GM21786 (cell line): ENCODE measurements at regions not wholly inside any gene's neighbourhood (a gene's known extent, or its start where the extent isn't known, plus 50 kb on each side); places are given as distances from the start of the nearest gene placed in this dataset.
"Not testable (repeated sequence)": the region's sequence is repeated elsewhere in the genome, so short reads cannot be mapped to it uniquely, and the experiment has no call there.

ENCODE experiments used
- ATAC-seq: cut with Tn5 transposase; IDR thresholded peaks from one replicate; pipeline ENCODE4 v1.9.1; 2021; ENCODE audit not compliant: unreplicated experiment

DNA sequence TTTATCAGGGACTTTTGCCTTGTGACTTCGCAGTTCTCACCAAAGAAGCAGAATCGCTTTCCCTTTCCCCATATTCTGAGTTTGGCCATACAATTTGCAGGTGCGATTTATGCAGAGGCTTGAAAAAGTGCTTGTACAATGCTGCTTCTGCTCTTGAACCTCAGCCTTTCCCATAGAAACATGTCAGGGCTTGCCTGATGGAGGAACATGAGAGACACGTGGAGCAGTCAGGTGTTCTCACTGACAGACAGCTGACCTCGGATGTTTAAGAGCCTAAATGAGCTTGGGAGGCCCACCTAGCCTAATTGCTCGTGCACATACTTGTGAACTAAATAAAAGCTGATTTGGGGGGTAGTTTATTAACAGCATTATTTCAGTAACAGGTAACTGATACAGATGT is 290.0 kb downstream of the S1PR1 start:
- ATAC-seq: no peak

DNA sequence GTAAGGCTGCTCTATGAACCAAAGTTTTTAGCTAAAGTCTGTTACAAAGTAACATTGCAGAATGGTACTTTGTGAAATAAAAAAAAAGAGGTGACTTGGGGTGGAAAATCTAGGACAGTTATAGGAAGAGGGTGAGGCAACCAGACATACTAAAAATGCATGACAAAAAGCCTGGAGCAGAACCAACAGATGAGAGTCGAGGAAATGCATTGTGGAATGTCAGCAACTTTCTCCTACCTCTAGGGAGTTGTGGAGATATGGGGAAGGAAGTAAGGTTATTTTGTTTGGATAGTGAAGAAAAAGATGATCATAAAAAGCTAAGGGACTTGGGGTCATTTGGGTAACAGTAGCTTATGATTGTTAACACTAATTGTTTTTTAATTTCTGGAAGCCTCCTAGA is 295.6 kb downstream of the S1PR1 start:
- no peak for ATAC-seq

DNA sequence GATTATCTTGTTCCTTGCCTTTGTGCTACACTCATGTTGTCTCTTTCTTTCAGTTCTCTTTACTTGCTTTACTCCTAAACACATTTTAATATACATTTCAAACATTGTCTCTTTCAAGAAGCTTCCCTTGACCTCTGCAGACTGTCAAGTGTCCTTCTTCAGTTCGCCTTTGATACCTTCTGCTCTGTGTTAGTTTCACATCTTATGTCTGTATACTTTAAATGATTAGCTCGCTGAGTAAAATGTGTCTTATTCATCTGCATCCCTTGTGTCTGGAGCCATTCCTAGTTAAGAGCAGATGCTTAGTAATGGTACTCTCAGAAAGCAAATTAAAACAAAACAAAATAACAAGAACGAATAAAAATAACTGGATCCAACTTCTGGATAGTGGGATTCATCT is 303.3 kb downstream of the S1PR1 start:
- ATAC-seq: no peak

DNA sequence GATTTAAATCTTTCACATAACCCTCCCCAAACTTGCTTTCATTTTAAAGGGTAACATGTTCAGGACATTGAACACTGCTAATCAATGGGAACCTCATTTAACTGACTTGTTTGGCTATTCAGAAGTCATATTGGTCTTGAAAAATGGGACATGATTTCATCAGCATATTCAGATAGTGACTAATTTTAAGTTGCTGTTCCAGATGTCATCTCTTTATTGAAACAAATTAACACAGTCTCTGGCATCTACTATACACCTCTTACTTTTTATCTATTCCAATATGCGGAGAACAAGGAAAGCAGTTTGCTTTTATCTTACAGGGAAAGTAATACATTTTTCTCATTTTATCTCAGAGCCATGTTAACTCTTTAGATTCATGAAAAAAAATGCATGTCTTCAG is 310.1 kb downstream of the S1PR1 start:
- no peak for ATAC-seq

DNA sequence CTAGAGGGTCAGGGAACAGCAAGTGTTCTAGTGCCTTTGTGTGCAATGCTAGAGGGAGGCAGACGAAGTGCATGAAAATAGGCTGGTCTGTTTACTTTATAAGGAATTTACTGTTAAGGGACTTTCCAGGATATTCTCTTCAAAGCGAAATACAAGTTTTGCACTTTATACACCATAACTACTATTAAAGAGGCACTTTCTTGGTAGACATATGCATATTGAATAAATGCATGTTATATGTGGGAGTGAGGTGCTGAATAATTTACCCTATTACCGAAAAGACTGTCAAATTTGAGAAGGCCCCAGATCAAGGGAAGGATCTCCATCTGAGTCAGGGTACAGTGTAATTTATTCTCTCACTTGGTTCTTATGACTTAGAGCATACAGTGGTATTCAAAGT is 310.5 kb downstream of the S1PR1 start:
- no peak for ATAC-seq

DNA sequence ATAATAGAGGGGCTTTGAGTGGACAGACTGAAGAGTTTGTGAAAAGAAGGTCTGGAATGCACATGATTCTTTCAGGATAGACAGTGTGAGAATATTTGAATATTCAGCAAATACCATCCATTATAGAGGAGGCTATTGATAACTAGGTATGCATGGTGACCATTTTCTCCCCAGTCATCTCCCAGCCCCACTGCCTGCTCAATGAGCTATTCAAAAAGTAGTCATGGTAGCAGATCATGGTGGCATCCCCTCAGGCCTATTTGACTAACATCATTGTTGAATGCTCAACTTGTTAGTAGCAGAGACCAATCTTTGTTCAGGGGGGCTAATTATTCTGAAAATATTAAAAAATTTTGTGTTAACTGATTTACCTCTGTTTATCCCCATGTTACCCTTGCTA is 311.6 kb downstream of the S1PR1 start:
- no peak for ATAC-seq

DNA sequence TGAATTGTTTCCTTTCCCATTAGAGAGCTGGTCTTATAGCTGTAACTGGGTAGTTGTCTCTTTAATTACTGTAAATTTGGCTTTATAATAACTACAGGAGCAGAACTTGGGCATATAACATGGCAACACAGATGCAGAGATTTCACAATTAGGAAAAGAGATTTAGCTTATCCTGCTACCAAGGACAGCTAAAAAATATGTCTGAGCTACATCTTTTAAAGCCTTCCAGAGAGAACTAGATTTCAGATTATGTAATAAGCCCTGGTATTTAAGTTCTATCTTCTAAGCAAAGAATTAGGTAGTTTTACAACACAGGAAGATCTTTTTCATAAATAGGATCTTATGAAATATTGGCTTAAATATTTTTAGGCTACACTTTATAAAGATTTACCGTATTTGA is 313.8 kb downstream of the S1PR1 start:
- no peak for ATAC-seq

DNA sequence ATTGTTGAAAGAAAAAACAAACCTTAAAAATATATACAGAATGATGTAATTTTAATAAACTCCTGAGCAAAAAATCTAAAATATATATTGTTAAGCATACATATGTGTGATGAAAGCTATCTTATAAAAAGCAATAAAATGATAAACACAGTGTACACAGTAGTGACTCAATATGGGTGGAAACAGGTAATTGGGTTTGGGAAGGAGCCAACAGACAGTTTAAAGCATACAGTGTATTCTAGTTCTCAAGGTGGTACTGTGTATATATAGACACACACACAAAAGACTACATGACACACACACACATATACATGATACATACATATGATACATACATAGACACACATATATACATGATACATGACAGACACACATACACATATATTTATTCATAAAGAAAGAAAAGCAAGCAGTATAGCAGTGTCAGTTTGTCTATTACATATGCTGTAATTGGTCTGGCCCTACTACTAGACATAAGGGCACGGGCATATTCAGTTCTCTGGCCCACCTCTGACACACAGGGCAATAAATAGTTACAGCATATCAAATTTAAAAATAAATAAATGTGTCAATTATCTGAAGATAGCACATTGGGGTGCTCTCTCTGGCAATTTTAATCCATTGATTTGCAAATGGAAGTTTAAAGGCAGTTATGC is 330.2 kb downstream of the S1PR1 start:
- ATAC-seq: no peak

DNA sequence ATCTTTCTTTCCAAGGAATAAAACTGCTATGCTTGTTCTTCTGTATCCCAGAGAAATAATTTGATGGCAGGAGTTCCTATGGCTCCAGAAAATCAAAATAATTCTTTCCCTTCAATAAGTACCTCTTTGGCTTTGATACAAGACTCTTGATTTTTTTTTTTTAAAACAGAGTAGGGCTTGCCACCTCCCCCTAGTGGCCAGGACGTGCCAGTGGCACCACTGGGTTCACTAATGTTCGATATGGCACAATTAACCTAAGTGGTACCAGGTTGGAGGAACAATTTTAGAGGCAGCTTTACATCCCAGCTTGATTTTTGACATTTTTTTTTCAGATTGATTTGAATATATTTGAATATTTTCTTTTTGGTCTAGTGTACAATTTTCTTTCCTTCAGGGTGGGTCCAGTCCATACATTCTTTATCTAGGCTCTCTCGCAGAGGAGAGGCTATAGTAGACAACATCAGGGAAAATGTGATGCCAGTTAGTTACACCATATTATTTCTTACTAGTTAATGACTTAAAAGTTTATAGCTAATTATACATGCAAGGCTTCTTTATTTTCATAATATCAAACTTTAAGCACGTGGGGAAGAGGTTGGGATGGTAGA is 330.9 kb downstream of the S1PR1 start:
- ATAC-seq: peak; percentile 95

DNA sequence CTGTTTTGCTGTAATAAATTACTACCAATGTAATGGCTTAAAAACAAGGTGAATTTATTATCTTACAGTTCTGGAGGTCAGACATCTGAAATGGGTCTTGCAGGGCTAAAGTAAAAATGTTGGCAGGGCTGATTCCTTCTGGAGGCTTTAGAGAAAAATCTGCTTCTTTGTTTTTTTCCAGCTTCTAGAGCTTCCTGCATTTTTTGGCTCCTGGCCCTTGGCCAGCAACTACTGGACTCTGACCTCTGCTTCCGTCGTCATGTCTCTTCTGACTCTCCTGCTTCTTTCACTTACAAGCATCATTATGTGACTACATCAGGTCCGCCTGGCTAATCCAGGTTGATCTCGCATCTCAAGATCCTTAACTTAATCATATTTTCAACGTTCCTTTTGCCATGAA is 350.9 kb downstream of the S1PR1 start:
- no peak for ATAC-seq

DNA sequence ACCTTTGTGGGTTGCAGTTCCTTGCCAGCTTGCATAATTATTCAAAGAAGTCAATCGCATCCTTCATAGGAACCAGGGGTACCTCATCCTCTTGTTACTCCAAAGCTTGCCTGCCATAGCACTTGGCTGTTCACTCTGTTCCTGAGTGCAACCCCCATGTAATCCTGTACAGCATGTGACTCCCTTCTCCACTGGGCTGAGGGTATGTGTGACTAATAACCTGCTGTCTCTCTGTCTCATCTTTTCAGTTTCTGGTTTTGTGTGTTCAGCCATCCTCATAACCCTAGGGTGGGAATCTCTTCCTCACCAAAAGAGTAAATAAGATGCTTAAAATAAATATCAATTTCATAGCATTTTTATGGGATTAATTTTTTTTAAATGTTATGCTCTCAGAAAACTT is 351.9 kb downstream of the S1PR1 start:
- no peak for ATAC-seq

DNA sequence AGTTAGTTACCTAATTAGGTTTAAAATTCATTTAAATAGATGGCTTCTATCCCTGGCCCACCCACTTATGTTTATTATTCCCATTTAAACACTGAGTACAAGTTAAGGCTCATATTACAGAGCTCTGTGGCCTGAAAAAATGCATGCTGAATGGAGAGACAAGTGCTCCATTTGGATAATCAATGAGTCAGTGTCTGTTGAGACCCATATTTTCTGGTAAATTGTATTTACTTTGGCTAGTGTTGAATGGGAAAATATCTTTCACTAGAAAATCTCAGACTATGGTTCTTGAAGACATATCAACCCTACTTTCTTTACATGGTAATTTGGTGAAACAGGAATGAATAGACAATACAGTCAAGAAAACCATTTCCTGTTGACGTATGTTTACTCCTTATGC is 356.0 kb downstream of the S1PR1 start:
- ATAC-seq: no peak

DNA sequence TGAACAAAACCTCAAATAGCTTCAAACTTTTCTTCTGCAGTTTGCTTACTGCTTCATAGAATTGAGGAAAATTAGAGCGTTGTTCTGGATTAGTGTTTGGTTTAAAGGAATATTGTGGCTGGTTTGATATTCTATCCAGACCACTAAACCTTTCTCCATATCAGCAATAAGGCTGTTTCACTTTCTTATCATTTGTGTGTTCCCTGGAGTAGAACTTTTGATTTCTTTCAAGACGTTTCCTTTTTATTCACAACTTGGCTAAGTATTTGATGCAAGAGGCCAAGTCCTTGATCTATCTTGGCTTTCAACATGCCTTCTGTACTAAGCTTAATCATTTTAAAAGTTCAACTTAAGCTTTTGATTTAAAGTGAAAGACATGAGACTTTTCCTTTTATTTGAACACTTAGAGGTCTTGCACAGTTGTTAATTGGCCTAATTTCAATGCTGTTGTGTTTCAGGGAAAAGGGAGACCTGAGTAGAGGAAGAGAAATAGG is 359.1 kb downstream of the S1PR1 start:
- ATAC-seq: no peak

DNA sequence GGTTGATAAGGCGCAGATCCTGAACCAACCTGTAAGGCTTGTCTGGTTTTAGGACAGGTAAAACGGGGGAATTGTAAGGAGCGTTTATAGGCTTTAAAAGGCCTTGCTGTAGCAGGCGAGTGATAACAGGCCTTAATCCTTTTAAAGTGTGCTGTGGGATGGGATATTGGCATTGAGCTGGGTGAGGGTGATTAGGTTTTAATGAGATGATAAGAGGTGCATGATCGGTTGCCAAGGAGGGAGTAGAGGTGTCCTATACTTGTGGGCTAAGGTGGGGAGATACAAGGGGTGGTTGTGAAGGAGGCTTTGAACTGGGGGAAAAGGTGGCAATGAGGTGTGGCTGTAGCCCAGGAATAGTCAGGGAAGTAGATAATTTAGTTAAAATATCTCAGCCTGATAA is 363.8 kb downstream of the S1PR1 start:
- not testable (repeated sequence) for ATAC-seq

DNA sequence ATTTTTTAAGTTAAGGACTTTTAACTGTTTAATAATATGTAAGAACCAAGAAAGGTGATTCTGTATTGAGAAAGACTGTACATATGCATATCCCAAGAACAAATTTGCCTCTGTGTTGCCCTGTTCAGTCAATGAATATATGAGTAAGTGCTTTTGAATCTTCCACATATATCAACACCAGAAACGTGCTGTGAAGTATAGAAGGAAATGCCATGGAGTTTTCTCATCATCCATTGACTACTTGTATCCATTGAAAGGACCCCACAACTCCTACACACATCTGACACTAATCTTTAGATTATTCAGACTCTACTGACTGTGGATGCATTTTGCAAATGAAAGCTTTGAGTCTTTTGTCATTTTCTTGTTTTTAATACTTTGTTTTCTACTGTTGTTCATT is 366.9 kb downstream of the S1PR1 start:
- ATAC-seq: no peak

DNA sequence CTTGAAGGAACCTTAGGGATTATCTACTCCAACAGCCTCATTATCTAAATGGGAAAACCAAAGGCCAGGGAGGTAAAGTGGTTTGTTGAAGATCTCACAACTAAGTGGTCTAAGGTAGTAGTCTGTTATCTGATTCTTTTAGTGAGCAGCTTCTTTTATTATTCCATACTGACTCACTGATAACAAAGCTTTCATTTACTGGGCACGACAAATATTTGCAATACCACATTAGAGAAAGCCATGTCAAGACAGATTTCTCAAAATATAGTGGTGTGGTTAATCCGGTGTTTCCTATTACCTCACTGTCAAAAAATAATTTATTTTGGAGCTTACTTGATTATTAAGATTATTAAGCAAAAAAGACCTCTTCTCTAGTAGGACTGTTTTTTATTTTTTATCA is 369.1 kb downstream of the S1PR1 start:
- ATAC-seq: no peak

DNA sequence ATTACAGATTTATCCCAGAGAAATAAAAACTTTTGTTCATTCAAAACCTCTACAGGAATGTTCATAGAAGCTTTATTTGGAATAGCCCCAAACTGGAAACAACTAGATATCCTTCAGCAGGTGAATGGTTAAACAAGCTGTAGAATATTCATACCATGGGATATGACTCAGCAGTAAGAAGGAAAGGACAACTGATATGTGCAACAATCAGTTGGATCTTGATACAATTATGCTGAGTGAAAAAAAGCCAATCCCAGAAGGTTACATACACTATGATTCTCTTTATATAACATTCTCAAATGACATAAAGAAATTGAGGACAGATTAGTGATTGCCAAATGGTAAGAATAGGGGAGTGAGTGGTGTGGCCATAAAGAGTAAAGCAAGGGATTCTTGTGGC is 376.7 kb downstream of the S1PR1 start:
- ATAC-seq: no peak

DNA sequence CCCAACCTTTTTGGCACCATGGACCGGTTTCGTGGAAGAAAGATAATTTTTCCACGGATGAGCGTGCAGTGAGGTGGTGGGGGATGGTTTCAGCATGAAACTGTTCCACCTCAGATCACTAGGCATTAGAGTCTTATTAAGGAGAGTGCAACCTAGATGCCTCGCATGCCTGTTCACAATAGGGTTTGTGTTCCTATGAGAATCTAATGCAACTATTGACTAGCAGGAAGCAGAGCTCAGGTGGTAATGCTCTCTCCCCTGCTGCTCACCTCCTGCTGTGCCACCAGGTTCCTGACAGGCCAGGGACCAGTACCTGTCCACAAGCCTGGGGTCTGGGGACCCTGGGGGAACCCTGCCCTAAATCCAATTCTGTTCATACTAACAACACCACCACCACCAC is 377.8 kb downstream of the OLFM3 start:
- ATAC-seq: no peak

DNA sequence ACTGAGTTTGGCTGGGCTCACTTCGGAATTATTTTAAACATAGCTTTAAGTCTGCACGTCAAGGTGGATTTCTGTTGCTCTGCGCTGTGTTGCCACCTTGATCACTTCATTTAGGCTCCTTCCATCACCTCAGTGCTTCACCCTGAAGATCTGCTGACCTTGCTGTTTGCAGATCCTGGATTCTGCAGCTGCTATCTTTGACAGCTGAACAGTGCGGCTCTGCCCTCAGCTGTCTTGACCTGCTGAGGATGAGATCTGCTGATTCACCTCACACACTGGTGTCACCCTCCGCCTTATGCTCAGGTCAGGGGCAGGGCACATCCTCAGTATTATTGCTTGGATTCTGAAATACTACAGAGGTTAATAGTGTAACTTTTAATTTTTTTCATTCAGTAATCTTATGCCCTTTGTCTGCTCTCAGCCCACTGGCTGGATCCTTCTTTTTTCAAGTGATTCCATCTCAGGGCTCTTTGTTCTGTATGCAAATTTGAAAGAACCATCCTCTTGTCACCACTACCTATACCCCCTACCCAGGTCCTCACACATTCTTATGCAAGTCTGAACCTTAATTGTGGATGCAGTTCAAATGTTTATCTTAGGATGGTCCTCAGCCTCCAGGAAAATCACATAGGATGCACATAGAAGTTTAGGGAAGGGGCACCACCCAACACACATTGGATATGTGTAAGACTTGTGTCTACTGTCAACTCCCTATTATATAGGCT is 364.0 kb downstream of the OLFM3 start:
- no peak for ATAC-seq

DNA sequence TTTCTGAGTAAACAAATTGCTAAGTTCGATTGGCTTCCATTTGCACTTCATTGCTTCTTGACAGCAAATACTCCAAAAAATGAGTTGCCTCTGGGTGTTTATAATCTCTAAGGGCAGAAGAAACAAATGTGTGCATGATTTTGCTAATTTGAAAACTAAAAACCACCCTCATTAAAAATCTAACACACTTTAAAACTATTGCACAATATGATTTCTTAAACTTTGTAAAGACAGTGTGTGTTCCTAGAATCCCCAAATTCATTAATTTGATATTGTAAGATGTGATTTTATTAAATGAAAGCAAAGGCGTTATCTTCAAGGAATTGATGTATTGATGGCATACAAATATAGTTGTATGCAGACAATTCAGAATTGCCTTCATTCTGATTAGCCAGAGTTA is 350.9 kb downstream of the OLFM3 start:
- no peak for ATAC-seq

DNA sequence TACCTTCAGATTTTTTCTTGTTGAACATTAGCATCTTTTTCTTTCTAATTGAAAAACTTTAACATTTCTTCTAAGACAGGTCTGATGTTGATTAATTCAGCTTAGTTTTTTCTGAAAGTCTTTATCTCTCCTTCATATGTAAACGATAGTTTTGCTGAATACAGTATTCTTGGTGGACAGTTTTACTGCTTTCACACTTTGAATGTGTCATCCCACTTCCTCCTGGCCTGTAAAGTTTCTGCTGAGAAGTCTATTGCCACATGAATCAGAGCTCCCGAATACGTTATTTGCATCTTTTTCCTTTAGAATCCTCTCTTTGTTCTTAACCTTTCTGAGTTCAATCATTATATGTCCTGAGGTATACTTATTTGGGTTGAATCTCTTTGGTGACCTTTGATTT is 344.2 kb downstream of the OLFM3 start:
- ATAC-seq: no peak

DNA sequence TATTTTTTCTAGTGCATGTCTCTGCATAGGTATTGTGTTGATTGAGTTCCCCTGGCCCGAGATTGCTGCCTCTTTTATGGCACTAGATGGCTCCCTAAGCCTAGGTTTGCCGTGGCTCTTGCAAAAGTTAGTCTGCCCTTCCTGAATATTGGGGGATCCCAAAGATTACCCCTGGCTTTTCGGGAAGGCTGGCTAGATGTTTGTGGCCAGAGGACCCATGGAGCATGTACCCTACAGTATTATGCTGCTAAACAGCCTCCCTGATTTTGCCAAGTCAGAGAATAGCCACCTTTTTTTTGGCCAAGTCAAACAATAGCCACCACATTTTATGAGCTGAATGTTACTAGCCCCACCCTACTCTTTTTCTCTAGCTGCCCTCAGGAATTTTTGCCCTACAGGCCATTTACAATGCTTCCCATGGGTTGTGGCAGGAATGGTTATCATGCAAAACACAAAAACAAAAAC is 343.2 kb downstream of the OLFM3 start:
- no peak for ATAC-seq
